Fibroblast of lung (primary cell): ENCODE measurements at regions not wholly inside any gene's neighbourhood (a gene's known extent, or its start where the extent isn't known, plus 50 kb on each side); places are given as distances from the start of the nearest gene placed in this dataset.

Experiments used
- EZH2 ChIP-seq: IDR thresholded peaks from 2 replicates; pipeline ENCODE4 v1.5.1; 2012; ENCODE audit warnings: low read length, control low read depth, mild to moderate bottlenecking; ENCODE audit errors: missing control alignments
- TF ChIP-seq, protein P1 (sequence below), 2 donors: IDR thresholded peaks in 1 of 2; conservative IDR thresholded peaks in 1 of 2; 1 replicate in 1 of 2; 2 replicates in 1 of 2; pipeline ENCODE4 v1.5.1; 2011 to 2012; ENCODE audit warnings: low read length in 2 of 2, control low read depth in 1 of 2, inconsistent platforms in 1 of 2, low read depth in 1 of 2, mild to moderate bottlenecking in 1 of 2

DNA sequence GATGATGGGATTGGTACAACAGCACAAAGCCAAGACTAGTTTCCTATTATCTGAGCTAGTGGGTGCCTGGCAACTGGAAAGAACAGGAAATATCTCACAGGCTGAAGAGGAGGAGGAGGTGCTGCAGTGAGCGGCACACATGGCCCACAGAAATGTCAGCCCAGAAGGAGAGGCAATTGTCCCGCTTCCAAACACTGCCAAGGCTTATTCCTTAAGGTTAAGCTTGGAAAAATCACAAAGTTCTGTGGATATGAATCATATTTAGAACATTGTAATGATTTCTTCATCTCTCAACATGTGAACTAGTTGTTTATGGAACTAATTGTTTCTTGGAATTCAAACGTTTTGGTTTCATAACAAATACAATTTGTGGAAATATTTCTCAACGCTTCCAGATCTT, 1019.5 kb upstream of the SEMA6A start:
- no peak for TF ChIP-seq EZH2
- TF ChIP-seq, protein P1, sequence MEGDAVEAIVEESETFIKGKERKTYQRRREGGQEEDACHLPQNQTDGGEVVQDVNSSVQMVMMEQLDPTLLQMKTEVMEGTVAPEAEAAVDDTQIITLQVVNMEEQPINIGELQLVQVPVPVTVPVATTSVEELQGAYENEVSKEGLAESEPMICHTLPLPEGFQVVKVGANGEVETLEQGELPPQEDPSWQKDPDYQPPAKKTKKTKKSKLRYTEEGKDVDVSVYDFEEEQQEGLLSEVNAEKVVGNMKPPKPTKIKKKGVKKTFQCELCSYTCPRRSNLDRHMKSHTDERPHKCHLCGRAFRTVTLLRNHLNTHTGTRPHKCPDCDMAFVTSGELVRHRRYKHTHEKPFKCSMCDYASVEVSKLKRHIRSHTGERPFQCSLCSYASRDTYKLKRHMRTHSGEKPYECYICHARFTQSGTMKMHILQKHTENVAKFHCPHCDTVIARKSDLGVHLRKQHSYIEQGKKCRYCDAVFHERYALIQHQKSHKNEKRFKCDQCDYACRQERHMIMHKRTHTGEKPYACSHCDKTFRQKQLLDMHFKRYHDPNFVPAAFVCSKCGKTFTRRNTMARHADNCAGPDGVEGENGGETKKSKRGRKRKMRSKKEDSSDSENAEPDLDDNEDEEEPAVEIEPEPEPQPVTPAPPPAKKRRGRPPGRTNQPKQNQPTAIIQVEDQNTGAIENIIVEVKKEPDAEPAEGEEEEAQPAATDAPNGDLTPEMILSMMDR (conservative IDR thresholded peaks at IDR 0.05 in 1 of 2, IDR thresholded peaks at IDR 0.05 in 1 of 2; ENCODE audit: low read depth in 1 of 2, low read length in 2 of 2): no peak
